ENCODE measurements at regions not wholly inside any gene's neighbourhood (a gene's known extent, or its start where the extent isn't known, plus 50 kb on each side); places are given as distances from the start of the nearest gene placed in this dataset.

- TF ChIP-seq EZH2 (IDR thresholded peaks at IDR 0.05) (no peak), POLR2AphosphoS5 (IDR thresholded peaks at IDR 0.05; ENCODE audit: borderline replicate concordance, low read depth, low read length) (no peak), FOXP2 (optimal IDR thresholded peaks at IDR 0.05; ENCODE audit: control extremely low read depth, extremely low read length, insufficient read depth) (no peak)
These were observed 149.1 kb upstream of the USP24 start for GRCh38 chr1:55364216-55364615.
